ENCODE measurements at regions not wholly inside any gene's neighbourhood (a gene's known extent, or its start where the extent isn't known, plus 50 kb on each side); places are given as distances from the start of the nearest gene placed in this dataset.

- TF ChIP-seq CTCF (IDR thresholded peaks at IDR 0.05), result no peak
- no peak for TF ChIP-seq POLR2A (IDR thresholded peaks at IDR 0.05)
Observed at GRCh38 chr3:11717301-11717700, 73.6 kb upstream of the VGLL4 start.
